HCT116 (cell line): ENCODE measurements at regions not wholly inside any gene's neighbourhood (a gene's known extent, or its start where the extent isn't known, plus 50 kb on each side); places are given as distances from the start of the nearest gene placed in this dataset.

Experiments used
- ATAC-seq: fragments of 200-7000 bp; cut with Tn5 transposase; 2 replicates; pipeline ENCODE4 v1.9.1; 2020; ENCODE audit warnings: mild to moderate bottlenecking, moderate library complexity
- BruUV-seq: library from RNA; stranded (reverse); fragments of 400-500 nt; replicated peaks from 2 replicates; lab custom pipeline; 2021; lab: Mats Ljungman, UMichigan
- CTCF ChIA-PET: fragments of 300-600 bp; sonication (Branson Sonifier 250); formaldehyde crosslinking; loops from one replicate; lab custom pipeline; 2021; ENCODE audit warnings: antibody characterized with exemption; lab: Charles Lee
- POLR2A ChIA-PET: fragments of 300-600, 350-600 bp; sonication (Branson Sonifier 250); formaldehyde crosslinking; loops from one replicate; lab custom pipeline; 2021; ENCODE audit warnings: antibody characterized with exemption; lab: Charles Lee
- RAD21 ChIA-PET, 2 experiments: fragments of 300-600 bp; sonication (Branson Sonifier 250); formaldehyde crosslinking; loops; one replicate each; lab custom pipeline; 2023; ENCODE audit warnings: low total read pairs in 2 of 2; ENCODE audit not compliant: uncharacterized antibody in 2 of 2, unreplicated experiment in 2 of 2, low non-redundant PET in 1 of 2; lab: Charles Lee
- DNase-seq: peaks from one replicate; pipeline ENCODE4 v3.0.0-alpha.2; 2010; ENCODE audit warnings: low read depth, low spot score
- H2AFZ ChIP-seq: fragments of 200-600 bp; shearing (Covaris generic), sonication (generic); 2 replicates; pipeline ENCODE4 v1.6.1; 2017; ENCODE audit warnings: low read depth, mixed run types, mixed read lengths, antibody characterized with exemption, low read length; ENCODE audit not compliant: poor library complexity, severe bottlenecking
- H3K27ac ChIP-seq: 2 replicates; pipeline ENCODE4 v1.5.1; 2012; ENCODE audit warnings: low read depth, low read length
- H3K27me3 ChIP-seq: fragments of 200-600 bp; sonication (generic); 2 replicates; pipeline ENCODE4 v1.6.1; 2016; ENCODE audit warnings: mixed run types, low read length, mixed read lengths; ENCODE audit not compliant: insufficient read depth
- H3K36me3 ChIP-seq, 2 experiments: fragments of 200-500 bp in 1 of 2; fragments of 200-600 bp in 1 of 2; sonication (Bioruptor generic) in 1 of 2; sonication (generic) in 1 of 2; 2 replicates each; pipeline versions ENCODE4 v1.5.1 to v1.6.1; 2014 to 2016; ENCODE audit warnings: low read length in 2 of 2, inconsistent platforms in 1 of 2, mixed read lengths in 1 of 2, mixed run types in 1 of 2; ENCODE audit not compliant: insufficient read depth in 2 of 2, control insufficient read depth in 1 of 2
- H3K4me1 ChIP-seq, 2 experiments: fragments of 200-600 bp in 1 of 2; sonication (generic) in 1 of 2; 2 replicates each; pipeline versions ENCODE4 v1.5.1 to v1.6.1; 2012 to 2017; ENCODE audit warnings: low read length in 2 of 2, inconsistent platforms in 1 of 2, mild to moderate bottlenecking in 1 of 2, mixed read lengths in 1 of 2, mixed run types in 1 of 2, moderate library complexity in 1 of 2; ENCODE audit not compliant: insufficient read depth in 2 of 2, control insufficient read depth in 1 of 2
- H3K4me2 ChIP-seq: fragments of 200-600 bp; sonication (generic); 2 replicates; pipeline ENCODE4 v1.6.1; 2017; ENCODE audit warnings: mixed run types, low read length, mixed read lengths
- H3K4me3 ChIP-seq, 2 experiments: fragments of 200-600 bp in 1 of 2; sonication (generic) in 1 of 2; replicated peaks in 1 of 2; 2 replicates each; pipeline ENCODE4 v1.5.1; 2011 to 2016; ENCODE audit warnings: low read length in 2 of 2, control low read depth in 1 of 2, low read depth in 1 of 2, mild to moderate bottlenecking in 1 of 2, mixed read lengths in 1 of 2, mixed run types in 1 of 2
- H3K79me2 ChIP-seq: fragments of 200-600 bp; sonication (generic); 2 replicates; pipeline ENCODE4 v1.6.1; 2017; ENCODE audit warnings: mild to moderate bottlenecking, mixed run types, low read length, moderate library complexity, mixed read lengths; ENCODE audit not compliant: insufficient read depth
- H3K9ac ChIP-seq: fragments of 200-600 bp; sonication (generic); 2 replicates; pipeline ENCODE4 v1.6.1; 2016; ENCODE audit warnings: low read length, mixed read lengths
- H3K9me2 ChIP-seq: fragments of 200-600 bp; sonication (generic), shearing (Covaris generic); 2 replicates; pipeline ENCODE4 v1.6.1; 2017; ENCODE audit warnings: mixed run types, mild to moderate bottlenecking, moderate library complexity; ENCODE audit not compliant: insufficient read depth
- H3K9me3 ChIP-seq, 2 experiments: fragments of 200-500 bp in 1 of 2; fragments of 200-600 bp in 1 of 2; sonication (Bioruptor generic) in 1 of 2; sonication (generic) in 1 of 2; 2 replicates each; pipeline ENCODE4 v1.6.1; 2014 to 2017; ENCODE audit warnings: low read length in 2 of 2, mixed read lengths in 2 of 2, inconsistent platforms in 1 of 2, low read depth in 1 of 2, mild to moderate bottlenecking in 1 of 2, mixed run types in 1 of 2, moderate library complexity in 1 of 2; ENCODE audit not compliant: control insufficient read depth in 1 of 2, insufficient read depth in 1 of 2
- H4K20me1 ChIP-seq: fragments of 200-600 bp; sonication (generic), shearing (Covaris generic); 2 replicates; pipeline ENCODE4 v1.6.1; 2017; ENCODE audit warnings: mixed run types, mild to moderate bottlenecking, moderate library complexity; ENCODE audit not compliant: insufficient read depth
- ATF3 ChIP-seq: IDR thresholded peaks from 2 replicates; pipeline ENCODE4 v1.6.1; 2012
- CBX3 ChIP-seq: IDR thresholded peaks from 2 replicates; pipeline ENCODE4 v1.6.1; 2012; ENCODE audit warnings: low read depth
- CTCF ChIP-seq, 3 experiments: fragments of 200-600 bp in 1 of 3; sonication (generic) in 1 of 3; IDR thresholded peaks in 2 of 3; conservative IDR thresholded peaks in 1 of 3; 2 replicates each; pipeline ENCODE4 v1.5.1; 2012 to 2017; ENCODE audit warnings: low read depth in 2 of 3, low read length in 2 of 3, antibody characterized with exemption in 1 of 3, borderline replicate concordance in 1 of 3, control low read depth in 1 of 3, mild to moderate bottlenecking in 1 of 3, mixed read lengths in 1 of 3, mixed run types in 1 of 3, moderate library complexity in 1 of 3; ENCODE audit not compliant: insufficient read depth in 1 of 3
- EGR1 ChIP-seq: IDR thresholded peaks from 2 replicates; pipeline ENCODE4 v1.6.1; 2012; ENCODE audit warnings: low read depth
- ELF1 ChIP-seq: IDR thresholded peaks from 2 replicates; pipeline ENCODE4 v1.6.1; 2012; ENCODE audit warnings: low read depth, borderline replicate concordance
- EZH2 ChIP-seq: fragments of 200-600 bp; sonication (generic); IDR thresholded peaks from 2 replicates; pipeline ENCODE4 v1.6.1; 2017; ENCODE audit warnings: antibody characterized with exemption, mixed run types
- EZH2phosphoT487 ChIP-seq: fragments of 200-600 bp; IDR thresholded peaks from 2 replicates; pipeline ENCODE4 v1.6.1; 2018; ENCODE audit warnings: antibody characterized with exemption, borderline replicate concordance
- FOSL1 ChIP-seq: IDR thresholded peaks from 2 replicates; pipeline ENCODE4 v1.6.1; 2012; ENCODE audit warnings: low read depth
- MAX ChIP-seq: IDR thresholded peaks from 2 replicates; pipeline ENCODE4 v1.6.1; 2012
- POLR2AphosphoS5 ChIP-seq: IDR thresholded peaks from 2 replicates; pipeline ENCODE4 v1.6.1; 2011; ENCODE audit warnings: mild to moderate bottlenecking, low read depth, low read length, moderate library complexity
- REST ChIP-seq: IDR thresholded peaks from 2 replicates; pipeline ENCODE4 v1.6.1; 2012; ENCODE audit warnings: low read depth
- SIN3A ChIP-seq: IDR thresholded peaks from 2 replicates; pipeline ENCODE4 v1.6.1; 2012; ENCODE audit warnings: low read depth
- TCF7L2 ChIP-seq: IDR thresholded peaks from 2 replicates; pipeline ENCODE4 v1.7.0; 2011; ENCODE audit warnings: borderline replicate concordance, inconsistent platforms; ENCODE audit not compliant: insufficient read depth, insufficient read length; ENCODE audit errors: extremely low read depth
- YY1 ChIP-seq: IDR thresholded peaks from 2 replicates; pipeline ENCODE4 v1.6.1; 2011; ENCODE audit warnings: low read length, low read depth, moderate library complexity, mild to moderate bottlenecking; ENCODE audit not compliant: insufficient replicate concordance; ENCODE audit errors: extremely low read depth
- ZBTB33 ChIP-seq: IDR thresholded peaks from 2 replicates; pipeline ENCODE4 v1.6.1; 2011; ENCODE audit warnings: mild to moderate bottlenecking, low read length, moderate library complexity; ENCODE audit not compliant: insufficient replicate concordance; ENCODE audit errors: extremely low read depth
- ZFX ChIP-seq: fragments of 450-650 bp; IDR thresholded peaks from 2 replicates; pipeline ENCODE4 v1.6.1; 2017
- intact Hi-C: fragments of 100-400 bp; cut with micrococcal nuclease; formaldehyde crosslinking; loops from 2 replicates; pipeline ENCODE4 v1.10.0; 2022

GRCh38 chr4:104750008-104750407 lies 255.3 kb upstream of the CXXC4 start:
- ChIA-PET CTCF (no interaction called here), RAD21 (no interaction called here), POLR2A (no interaction called here)
- H3K4me1 ChIP-seq: peaks cover 3 to 18% of the 10 kb centered on the region in 2 experiments; a peak in 3 of 4 replicates
- H3K27ac ChIP-seq: no peak overlapping the region
- H2AFZ ChIP-seq: peak overlapping the region; percentile 19
- ATAC-seq (no peak), DNase-seq (no peak)
- H3K4me3 ChIP-seq: no peak overlapping the region
- H3K4me2 ChIP-seq: no peak overlapping the region
- BruUV-seq: no TSS peak
- no peaks in the 10 kb centered on the region for H3K27me3 ChIP-seq
- no peaks in the 10 kb centered on the region for H3K9me3 ChIP-seq
- H3K79me2 ChIP-seq: no peaks in the 10 kb centered on the region
- H3K9me2 ChIP-seq: no peaks in the 10 kb centered on the region
- H4K20me1 ChIP-seq: no peaks in the 10 kb centered on the region
- TF ChIP-seq FOSL1: no peak
- TF ChIP-seq YY1: no peak
- no peak for TF ChIP-seq ZBTB33
- no peak for TF ChIP-seq CBX3
- no peak for TF ChIP-seq EGR1
- no peak for TF ChIP-seq SIN3A
- no peak for TF ChIP-seq REST
- TF ChIP-seq EZH2: no peak
- TF ChIP-seq POLR2AphosphoS5: no peak
- no peak for TF ChIP-seq ELF1
- no peak for TF ChIP-seq TCF7L2
- no peak for TF ChIP-seq EZH2phosphoT487
- no peak for TF ChIP-seq ATF3
- TF ChIP-seq MAX: no peak
- TF ChIP-seq ZFX: no peak
- TF ChIP-seq CTCF (IDR thresholded peaks at IDR 0.05 in 2 of 3, conservative IDR thresholded peaks at IDR 0.05 in 1 of 3; ENCODE audit: borderline replicate concordance in 1 of 3, insufficient read depth in 1 of 3, low read depth in 2 of 3, low read length in 2 of 3): no peak
- no peak overlapping the region for H3K9ac ChIP-seq
- intact Hi-C loops: no loop called here
- H3K36me3 ChIP-seq: no peaks in the 10 kb centered on the region
